ENCODE measurements at regions not wholly inside any gene's neighbourhood (a gene's known extent, or its start where the extent isn't known, plus 50 kb on each side); places are given as distances from the start of the nearest gene placed in this dataset.
"Not testable (repeated sequence)": the region's sequence is repeated elsewhere in the genome, so short reads cannot be mapped to it uniquely, and the experiment has no call there.

DNA sequence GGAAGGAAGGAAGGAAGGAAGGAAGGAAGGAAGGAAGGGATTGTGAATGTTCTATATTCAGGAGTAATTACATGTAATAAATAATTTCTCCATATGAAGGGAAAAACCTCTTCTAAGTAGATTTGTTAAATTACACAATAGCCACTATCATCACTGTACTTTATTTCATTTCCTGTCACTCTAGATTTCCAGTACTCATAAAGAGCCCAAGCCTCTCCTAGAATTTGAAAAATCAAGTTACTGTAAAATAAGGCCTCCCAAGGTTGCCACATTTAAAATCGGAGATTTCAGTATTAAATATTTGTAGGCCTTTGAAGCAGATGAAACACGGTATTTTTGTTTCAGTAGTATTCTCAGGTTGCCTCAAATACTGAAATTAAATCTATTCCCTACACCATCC is 499.0 kb downstream of the CDH10 start:
- DNase-seq (no peak), FAIRE-seq (no peak)
- no peak overlapping the region for H3K4me3 ChIP-seq (ENCODE audit: low read depth in 1 of 3, low read length in 3 of 3)
- 81 to 89% (median 85%) methylated on average over 2 of the region's 2 CpGs for WGBS, 3 donors
- no peaks in the 10 kb centered on the region for H3K9me3 ChIP-seq (ENCODE audit: control insufficient read depth in 2 of 2, insufficient read depth in 1 of 2, low read depth in 1 of 2, low read length in 1 of 2)
- no peaks in the 10 kb centered on the region for H3K36me3 ChIP-seq (ENCODE audit: control insufficient read depth in 3 of 3, insufficient read depth in 2 of 3, low read depth in 1 of 3, low read length in 3 of 3)
- H3K27me3 ChIP-seq (ENCODE audit: control insufficient read depth in 3 of 3, insufficient read depth in 3 of 3, low read length in 3 of 3), result no peaks in the 10 kb centered on the region
- H3K4me1 ChIP-seq (ENCODE audit: control insufficient read depth in 3 of 3, insufficient read depth in 2 of 3, low read depth in 1 of 3, low read length in 2 of 3), result no peaks in the 10 kb centered on the region
- H3K27ac ChIP-seq (ENCODE audit: low read depth in 1 of 3, low read length in 2 of 3), result no peak overlapping the region

DNA sequence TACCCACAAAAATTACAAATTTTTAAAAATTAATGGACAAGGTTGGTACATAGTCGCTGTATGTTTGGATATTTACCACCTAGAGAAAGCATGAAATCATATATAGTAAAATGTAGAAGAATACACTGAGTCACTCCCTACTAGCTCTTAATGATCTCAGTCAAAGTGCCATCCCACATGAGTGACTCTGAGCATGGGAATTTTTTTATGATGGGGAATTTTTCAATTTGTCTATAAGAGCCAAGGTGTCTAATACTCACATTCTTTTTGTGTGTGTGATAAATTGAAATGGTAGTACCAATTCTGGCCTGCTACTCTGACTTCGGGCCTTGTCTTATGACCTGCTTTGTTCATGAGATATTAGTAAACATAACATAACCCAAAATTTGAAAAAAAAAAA is 483.2 kb downstream of the CDH10 start:
- FAIRE-seq, result no peak

DNA sequence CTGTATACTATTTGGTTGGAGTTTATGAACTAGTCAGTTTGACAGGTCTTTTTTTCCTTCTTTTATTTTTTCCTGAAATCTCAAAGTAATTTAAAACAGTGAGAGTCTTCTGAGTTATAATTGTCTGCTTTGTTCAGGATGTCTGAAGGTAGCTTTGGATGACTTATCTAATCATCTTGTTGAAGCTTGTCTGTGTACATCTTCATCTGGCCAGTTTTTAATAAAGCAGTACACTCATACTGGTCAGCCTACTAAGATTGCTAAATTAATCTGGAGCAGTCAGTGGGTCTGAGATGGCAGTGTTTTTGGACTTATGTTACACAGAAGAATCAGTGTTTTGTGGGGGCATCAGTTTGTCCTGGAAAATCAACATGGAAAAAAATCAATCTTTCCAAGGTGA is 482.4 kb downstream of the CDH10 start:
- no peaks in the 10 kb centered on the region for H3K36me3 ChIP-seq (ENCODE audit: control insufficient read depth in 3 of 3, insufficient read depth in 2 of 3, low read depth in 1 of 3, low read length in 3 of 3)
- H3K4me1 ChIP-seq (ENCODE audit: control insufficient read depth in 3 of 3, insufficient read depth in 2 of 3, low read depth in 1 of 3, low read length in 2 of 3), result no peaks in the 10 kb centered on the region
- no peaks in the 10 kb centered on the region for H3K9me3 ChIP-seq (ENCODE audit: control insufficient read depth in 2 of 2, insufficient read depth in 1 of 2, low read depth in 1 of 2, low read length in 1 of 2)
- FAIRE-seq (no peak), DNase-seq (no peak)
- H3K4me3 ChIP-seq (ENCODE audit: low read depth in 1 of 3, low read length in 3 of 3), result no peak overlapping the region
- H3K27me3 ChIP-seq (ENCODE audit: control insufficient read depth in 3 of 3, insufficient read depth in 3 of 3, low read length in 3 of 3), result no peaks in the 10 kb centered on the region
- no peak overlapping the region for H3K27ac ChIP-seq (ENCODE audit: low read depth in 1 of 3, low read length in 2 of 3)

More for the DNA sequence above, 483.2 kb downstream of the CDH10 start:
- Histone ChIP-seq H3K4me1 (ENCODE audit: control insufficient read depth in 3 of 3, insufficient read depth in 2 of 3, low read depth in 1 of 3, low read length in 2 of 3) (no peaks in the 10 kb centered on the region), H3K27me3 (ENCODE audit: control insufficient read depth in 3 of 3, insufficient read depth in 3 of 3, low read length in 3 of 3) (no peaks in the 10 kb centered on the region), H3K4me3 (ENCODE audit: low read depth in 1 of 3, low read length in 3 of 3) (no peak overlapping the region), H3K27ac (ENCODE audit: low read depth in 1 of 3, low read length in 2 of 3) (no peak overlapping the region), H3K9me3 (ENCODE audit: control insufficient read depth in 2 of 2, insufficient read depth in 1 of 2, low read depth in 1 of 2, low read length in 1 of 2) (no peaks in the 10 kb centered on the region), H3K36me3 (ENCODE audit: control insufficient read depth in 3 of 3, insufficient read depth in 2 of 3, low read depth in 1 of 3, low read length in 3 of 3) (no peaks in the 10 kb centered on the region)
- DNase-seq, result no peak
- WGBS, 3 donors, result 64 to 80% (median 79%) methylated on average over 2 of the region's 2 CpGs

DNA sequence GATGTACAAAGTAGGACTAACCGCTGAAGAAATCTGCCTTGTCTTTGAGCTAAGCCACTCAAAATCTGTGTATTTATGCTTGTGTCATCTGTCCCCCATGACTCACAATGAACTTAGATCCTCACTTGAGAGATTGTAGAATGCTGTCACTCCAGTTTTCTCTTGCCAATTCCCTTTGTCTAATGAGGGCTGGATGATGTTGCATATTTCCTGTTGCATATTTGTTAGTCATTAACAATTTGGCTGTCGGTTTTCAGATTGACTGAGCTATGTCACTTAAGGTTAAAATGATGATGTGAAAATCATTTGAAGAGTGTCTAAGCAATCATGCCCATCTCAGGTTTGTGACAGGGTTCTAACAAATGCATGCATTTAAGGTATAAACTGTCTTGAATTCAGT is 481.7 kb downstream of the CDH10 start:
- Histone ChIP-seq H3K4me1 (ENCODE audit: control insufficient read depth in 3 of 3, insufficient read depth in 2 of 3, low read depth in 1 of 3, low read length in 2 of 3) (no peaks in the 10 kb centered on the region), H3K36me3 (ENCODE audit: control insufficient read depth in 3 of 3, insufficient read depth in 2 of 3, low read depth in 1 of 3, low read length in 3 of 3) (no peaks in the 10 kb centered on the region), H3K27me3 (ENCODE audit: control insufficient read depth in 3 of 3, insufficient read depth in 3 of 3, low read length in 3 of 3) (no peaks in the 10 kb centered on the region), H3K9me3 (ENCODE audit: control insufficient read depth in 2 of 2, insufficient read depth in 1 of 2, low read depth in 1 of 2, low read length in 1 of 2) (no peaks in the 10 kb centered on the region), H3K4me3 (ENCODE audit: low read depth in 1 of 3, low read length in 3 of 3) (no peak overlapping the region), H3K27ac (ENCODE audit: low read depth in 1 of 3, low read length in 2 of 3) (no peak overlapping the region)
- FAIRE-seq (no peak), DNase-seq (no peak)
- WGBS, 3 donors, result 73 to 81% (median 76%) methylated on average over 2 of the region's 2 CpGs

DNA sequence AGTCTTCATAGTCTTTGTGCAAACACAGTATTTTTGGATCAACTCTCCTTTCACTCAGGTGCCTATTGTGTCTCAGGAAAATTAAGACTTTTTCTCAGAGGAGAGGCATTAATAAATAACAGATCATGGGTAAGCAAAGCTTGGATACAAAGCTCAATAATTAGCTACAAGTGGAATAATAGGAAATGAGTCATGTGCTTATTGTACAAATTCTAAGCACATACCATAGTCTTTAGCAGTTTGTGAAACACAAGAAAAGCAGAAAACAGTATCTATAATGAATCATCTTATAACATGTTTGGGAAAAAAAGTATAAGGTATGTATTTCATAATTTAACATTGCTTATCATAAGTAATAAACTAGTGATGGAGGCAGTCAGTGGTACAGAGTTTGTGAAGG is 477.0 kb downstream of the CDH10 start:
- FAIRE-seq, result no peak

DNA sequence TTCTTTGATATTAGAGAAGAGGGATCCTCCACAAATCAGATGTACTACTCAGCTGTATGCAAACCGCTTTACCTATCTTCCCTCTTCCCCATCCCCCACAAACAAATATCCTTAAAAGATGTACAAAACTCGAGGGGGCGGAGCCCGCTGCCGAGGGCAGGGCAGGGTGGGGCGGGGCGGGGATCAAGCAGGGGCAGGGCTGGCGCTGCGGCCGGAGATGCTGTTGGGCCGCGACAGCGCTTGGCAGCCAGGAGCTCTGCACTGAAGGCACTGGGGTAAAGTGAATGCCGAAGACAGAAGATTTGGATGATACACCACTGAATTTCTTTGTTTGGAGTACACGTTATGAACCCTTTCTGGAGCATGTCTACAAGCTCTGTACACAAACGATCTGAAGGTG is 474.8 kb downstream of the CDH10 start:
- FAIRE-seq (no peak), DNase-seq (no peak)
- Histone ChIP-seq H3K27ac (ENCODE audit: low read depth in 1 of 3, low read length in 2 of 3) (no peak overlapping the region), H3K4me3 (ENCODE audit: low read depth in 1 of 3, low read length in 3 of 3) (no peak overlapping the region), H3K36me3 (ENCODE audit: control insufficient read depth in 3 of 3, insufficient read depth in 2 of 3, low read depth in 1 of 3, low read length in 3 of 3) (no peaks in the 10 kb centered on the region), H3K9me3 (ENCODE audit: control insufficient read depth in 2 of 2, insufficient read depth in 1 of 2, low read depth in 1 of 2, low read length in 1 of 2) (no peaks in the 10 kb centered on the region), H3K27me3 (ENCODE audit: control insufficient read depth in 3 of 3, insufficient read depth in 3 of 3, low read length in 3 of 3) (no peaks in the 10 kb centered on the region), H3K4me1 (ENCODE audit: control insufficient read depth in 3 of 3, insufficient read depth in 2 of 3, low read depth in 1 of 3, low read length in 2 of 3) (no peaks in the 10 kb centered on the region)
- 86 to 92% (median 87%) methylated on average over 16 of the region's 16 CpGs for WGBS, 3 donors

More for the DNA sequence above, 477.0 kb downstream of the CDH10 start:
- no peaks in the 10 kb centered on the region for H3K4me1 ChIP-seq (ENCODE audit: control insufficient read depth in 3 of 3, insufficient read depth in 2 of 3, low read depth in 1 of 3, low read length in 2 of 3)
- no peaks in the 10 kb centered on the region for H3K9me3 ChIP-seq (ENCODE audit: control insufficient read depth in 2 of 2, insufficient read depth in 1 of 2, low read depth in 1 of 2, low read length in 1 of 2)
- no peak for DNase-seq
- no peak overlapping the region for H3K27ac ChIP-seq (ENCODE audit: low read depth in 1 of 3, low read length in 2 of 3)
- H3K4me3 ChIP-seq (ENCODE audit: low read depth in 1 of 3, low read length in 3 of 3), result no peak overlapping the region
- H3K36me3 ChIP-seq (ENCODE audit: control insufficient read depth in 3 of 3, insufficient read depth in 2 of 3, low read depth in 1 of 3, low read length in 3 of 3), result no peaks in the 10 kb centered on the region
- H3K27me3 ChIP-seq (ENCODE audit: control insufficient read depth in 3 of 3, insufficient read depth in 3 of 3, low read length in 3 of 3), result no peaks in the 10 kb centered on the region

DNA sequence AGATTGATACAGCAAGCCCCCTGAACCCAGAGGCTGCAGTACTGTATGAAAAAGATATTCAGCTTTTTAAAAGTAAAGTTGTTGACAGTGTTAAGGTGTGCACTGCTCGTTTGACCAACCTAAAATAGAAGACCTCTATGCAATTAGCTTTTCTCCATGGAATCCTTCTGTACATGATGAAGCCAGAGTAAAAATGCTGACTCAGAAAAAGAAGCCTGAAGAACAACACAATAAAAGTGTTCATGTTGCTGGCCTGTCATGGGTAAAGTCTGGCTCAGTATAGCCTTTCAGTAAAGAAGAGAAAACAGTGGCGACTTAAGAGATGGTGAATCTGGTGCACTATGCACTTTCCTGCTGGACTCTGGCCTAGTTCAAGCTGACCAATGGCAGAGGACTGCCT is 473.8 kb downstream of the CDH10 start:
- not testable (repeated sequence) for H3K9me3 ChIP-seq (ENCODE audit: control insufficient read depth in 2 of 2, insufficient read depth in 1 of 2, low read depth in 1 of 2, low read length in 1 of 2); H3K27ac ChIP-seq (ENCODE audit: low read depth in 1 of 3, low read length in 2 of 3); FAIRE-seq; H3K4me1 ChIP-seq (ENCODE audit: control insufficient read depth in 3 of 3, insufficient read depth in 2 of 3, low read depth in 1 of 3, low read length in 2 of 3); H3K4me3 ChIP-seq (ENCODE audit: low read depth in 1 of 3, low read length in 3 of 3); DNase-seq; H3K27me3 ChIP-seq (ENCODE audit: control insufficient read depth in 3 of 3, insufficient read depth in 3 of 3, low read length in 3 of 3); H3K36me3 ChIP-seq (ENCODE audit: control insufficient read depth in 3 of 3, insufficient read depth in 2 of 3, low read depth in 1 of 3, low read length in 3 of 3)
- 63 to 77% (median 66%) methylated on average over 2 of the region's 2 CpGs for WGBS, 3 donors

DNA sequence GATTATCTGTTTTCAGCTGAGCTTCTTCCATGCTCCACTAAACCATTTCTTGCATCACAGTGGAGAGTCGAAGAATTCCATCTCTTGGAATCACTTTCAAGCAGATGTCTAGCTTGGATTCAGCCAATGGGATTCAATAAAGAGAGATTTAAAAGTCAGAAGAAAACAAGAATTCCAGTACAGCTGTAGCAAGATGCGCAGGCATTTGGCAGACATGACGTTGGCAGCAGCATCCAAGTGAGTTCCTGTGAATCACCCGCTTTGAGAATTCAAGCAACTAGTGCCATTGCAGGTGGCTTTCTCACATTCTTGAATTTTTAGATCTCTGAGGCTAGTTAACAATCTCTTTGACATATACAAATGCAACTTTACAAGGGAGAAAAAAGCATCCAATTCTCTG is 467.0 kb downstream of the CDH10 start:
- Histone ChIP-seq H3K4me3 (ENCODE audit: low read depth in 1 of 3, low read length in 3 of 3) (no peak overlapping the region), H3K4me1 (ENCODE audit: control insufficient read depth in 3 of 3, insufficient read depth in 2 of 3, low read depth in 1 of 3, low read length in 2 of 3) (no peaks in the 10 kb centered on the region), H3K27ac (ENCODE audit: low read depth in 1 of 3, low read length in 2 of 3) (no peak overlapping the region), H3K36me3 (ENCODE audit: control insufficient read depth in 3 of 3, insufficient read depth in 2 of 3, low read depth in 1 of 3, low read length in 3 of 3) (no peaks in the 10 kb centered on the region), H3K9me3 (ENCODE audit: control insufficient read depth in 2 of 2, insufficient read depth in 1 of 2, low read depth in 1 of 2, low read length in 1 of 2) (no peaks in the 10 kb centered on the region), H3K27me3 (ENCODE audit: control insufficient read depth in 3 of 3, insufficient read depth in 3 of 3, low read length in 3 of 3) (no peaks in the 10 kb centered on the region)
- WGBS, 3 donors, result 82 to 83% (median 83%) methylated on average over 4 of the region's 4 CpGs
- FAIRE-seq (no peak), DNase-seq (no peak)

DNA sequence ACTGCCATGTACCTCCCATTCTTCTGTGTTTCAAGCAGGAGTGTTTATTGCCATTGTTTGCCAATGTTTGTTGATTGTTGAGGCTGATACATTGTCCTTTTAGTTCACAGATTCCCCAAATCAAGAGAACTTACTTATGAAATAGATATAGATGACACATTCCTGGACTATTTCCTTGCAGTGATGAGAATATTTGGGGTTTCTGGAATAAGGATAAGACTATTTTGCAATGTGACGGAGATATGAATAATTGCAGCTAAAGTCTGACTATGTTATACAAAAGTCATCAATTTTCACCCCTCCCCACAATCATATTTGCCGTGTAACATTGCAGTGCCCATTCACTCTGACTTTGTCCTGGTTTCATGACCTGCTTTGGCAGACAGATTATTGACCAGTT is 460.8 kb downstream of the CDH10 start:
- H3K4me3 ChIP-seq (ENCODE audit: low read depth in 1 of 3, low read length in 3 of 3), result no peak overlapping the region
- no peaks in the 10 kb centered on the region for H3K36me3 ChIP-seq (ENCODE audit: control insufficient read depth in 3 of 3, insufficient read depth in 2 of 3, low read depth in 1 of 3, low read length in 3 of 3)
- H3K27me3 ChIP-seq (ENCODE audit: control insufficient read depth in 3 of 3, insufficient read depth in 3 of 3, low read length in 3 of 3), result no peaks in the 10 kb centered on the region
- DNase-seq (no peak), FAIRE-seq (no peak)
- no peaks in the 10 kb centered on the region for H3K4me1 ChIP-seq (ENCODE audit: control insufficient read depth in 3 of 3, insufficient read depth in 2 of 3, low read depth in 1 of 3, low read length in 2 of 3)
- no peak overlapping the region for H3K27ac ChIP-seq (ENCODE audit: low read depth in 1 of 3, low read length in 2 of 3)
- WGBS, 3 donors, result 75 to 91% (median 83%) methylated on average over 2 of the region's 2 CpGs
- no peaks in the 10 kb centered on the region for H3K9me3 ChIP-seq (ENCODE audit: control insufficient read depth in 2 of 2, insufficient read depth in 1 of 2, low read depth in 1 of 2, low read length in 1 of 2)

All from small intestine (tissue), 7 donors.